GM20431 (cell line): ENCODE measurements at regions not wholly inside any gene's neighbourhood (a gene's known extent, or its start where the extent isn't known, plus 50 kb on each side); places are given as distances from the start of the nearest gene placed in this dataset.
"Not testable (repeated sequence)": the region's sequence is repeated elsewhere in the genome, so short reads cannot be mapped to it uniquely, and the experiment has no call there.

Experiments
- in situ Hi-C: fragments of 300-500 bp; cut with MseI, MboI; formaldehyde crosslinking; loops from one replicate; pipeline ENCODE4 v1.15.0; 2020; ENCODE audit warnings: low sequenced_read_pairs; ENCODE audit not compliant: unreplicated experiment

- in situ Hi-C loops: no loop called here
These were observed 74.0 kb upstream of the PODXL start for GRCh38 chr7:131630427-131630826.

- in situ Hi-C loops: no loop called here
These were observed 72.9 kb upstream of the PODXL start for GRCh38 chr7:131629217-131629882.

- in situ Hi-C loops: no loop called here
These were observed 72.2 kb upstream of the PODXL start for GRCh38 chr7:131628634-131629033.

DNA sequence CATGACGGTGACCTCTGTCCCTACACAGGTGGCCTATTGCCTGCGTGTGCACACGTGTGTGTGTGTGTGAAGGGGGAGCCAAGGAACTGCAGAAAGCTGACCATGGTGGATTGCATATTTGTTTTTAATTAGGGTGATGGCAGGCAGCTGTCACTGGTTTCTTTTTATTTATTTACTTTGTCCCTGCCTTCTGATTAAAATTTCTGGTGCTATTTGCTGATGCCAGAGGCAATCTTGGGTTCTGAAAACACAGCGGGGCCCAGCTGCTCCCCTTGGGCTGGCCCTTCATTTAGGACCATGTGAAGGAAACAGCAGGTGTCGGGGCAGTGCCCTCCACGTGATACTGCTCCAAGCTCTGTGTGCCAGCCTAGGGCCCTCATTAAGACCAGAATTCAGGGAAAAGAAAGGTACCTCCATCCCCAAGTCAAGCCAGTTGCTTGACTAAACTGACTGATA, 71.3 kb upstream of the PODXL start:
- in situ Hi-C loops: no loop called here

DNA sequence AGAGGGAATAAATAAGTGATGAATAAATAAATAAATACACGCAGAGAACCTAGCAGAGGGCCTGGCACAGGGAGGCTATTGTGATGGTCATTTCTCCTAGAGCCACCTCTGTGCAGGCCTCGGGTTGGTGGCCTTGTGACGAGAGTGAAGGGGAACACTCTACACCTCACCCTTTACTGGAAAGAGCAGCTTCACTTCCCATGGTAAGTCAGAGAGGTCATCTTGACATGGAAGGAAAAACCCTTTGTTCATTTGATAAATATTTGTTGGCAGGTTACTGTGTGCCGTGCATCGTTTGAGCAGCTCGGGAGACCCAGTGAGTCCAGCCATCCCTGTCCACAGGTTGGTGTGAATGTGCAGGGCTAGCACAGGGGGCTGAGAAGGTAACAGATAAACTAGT, 70.2 kb upstream of the PODXL start:
- in situ Hi-C loops: no loop called here

DNA sequence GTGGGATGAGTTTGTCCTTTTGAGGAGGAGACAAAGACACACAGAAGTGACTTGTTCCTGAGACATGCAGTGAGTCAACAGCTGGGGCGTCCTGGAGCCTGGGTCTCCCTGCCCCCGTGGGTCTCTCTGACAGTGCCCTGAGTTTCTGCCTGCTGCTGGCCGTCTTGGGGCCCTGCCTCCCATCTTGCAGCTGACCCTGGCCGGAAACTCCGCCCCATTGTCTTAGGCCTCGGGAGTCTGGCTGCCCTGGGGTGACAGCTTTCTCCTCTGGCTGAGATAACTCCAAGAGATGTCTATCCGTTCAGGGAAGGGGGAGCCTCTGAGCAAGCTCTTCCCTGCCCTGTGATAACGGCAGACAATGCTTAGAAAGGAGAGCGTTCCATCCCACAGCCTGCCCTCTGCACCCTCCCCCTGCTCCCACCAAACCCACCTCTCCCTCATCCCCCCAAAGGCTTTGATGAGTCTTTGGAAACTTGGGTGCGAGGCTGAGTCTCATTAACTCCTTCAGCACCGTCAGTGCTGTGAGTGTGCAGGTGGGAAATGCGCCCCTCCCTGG, 69.5 kb upstream of the PODXL start:
- in situ Hi-C loops: no loop called here

DNA sequence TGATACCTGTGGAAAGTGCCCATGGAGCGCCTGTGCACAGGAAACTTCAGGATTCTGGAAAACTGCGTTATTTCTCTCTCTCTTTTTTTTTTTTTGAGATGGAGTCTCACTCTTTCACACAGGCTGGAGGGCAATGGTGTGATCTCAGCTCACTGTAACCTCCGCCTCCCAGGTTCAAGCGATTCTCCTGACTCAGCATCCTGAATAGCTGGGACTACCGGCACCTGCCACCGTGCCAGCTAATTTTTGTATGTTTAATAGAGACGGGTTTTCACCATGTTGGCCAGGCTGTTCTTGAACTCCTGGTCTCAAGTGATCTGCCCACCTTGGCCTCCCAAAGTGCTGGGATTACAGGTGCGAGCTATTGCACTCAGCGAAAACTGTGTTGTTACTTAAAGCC, 68.9 kb upstream of the PODXL start:
- in situ Hi-C loops: not testable (repeated sequence)

DNA sequence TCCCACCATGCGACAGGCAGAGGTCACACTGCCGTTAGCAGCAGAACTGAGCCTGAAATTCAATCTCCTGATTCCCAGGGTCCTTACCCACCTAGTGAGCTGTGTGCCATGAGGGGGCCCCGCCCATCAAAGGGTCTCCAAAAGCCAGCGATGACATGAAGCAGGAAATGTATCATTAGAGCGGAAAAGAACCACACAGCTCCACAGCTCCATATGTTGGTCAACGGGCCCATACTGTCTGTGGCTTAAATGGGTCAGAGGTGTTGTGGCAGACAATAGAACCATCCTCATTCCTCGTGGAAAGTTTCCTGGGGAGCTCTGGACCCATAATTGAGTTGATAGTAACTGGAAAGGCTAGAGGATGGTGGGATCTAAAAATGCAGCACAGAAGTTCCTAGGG, 68.1 kb upstream of the PODXL start:
- in situ Hi-C loops: no loop called here

GRCh38 chr7:131623154-131623553, 66.7 kb upstream of the PODXL start:
- in situ Hi-C loops: no loop called here

DNA sequence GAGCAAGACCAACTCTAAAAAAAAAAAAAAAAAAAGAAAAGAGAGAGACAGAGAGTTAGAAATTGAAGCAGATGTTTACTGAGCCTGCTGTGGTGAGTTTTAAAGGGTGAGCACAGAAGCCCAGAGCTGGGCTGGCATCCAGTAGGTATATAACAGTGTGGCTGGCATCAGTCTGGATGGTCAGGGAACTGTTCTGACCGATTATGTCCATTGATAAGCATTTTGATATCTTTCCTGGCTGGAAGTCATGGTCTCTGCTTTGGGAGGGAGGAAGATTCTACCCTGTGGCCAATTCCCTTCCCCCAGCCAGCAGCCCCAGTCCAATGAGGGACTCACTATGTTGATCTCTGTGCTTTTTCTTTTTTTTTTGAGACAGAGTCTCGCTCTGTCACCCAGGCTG, 65.2 kb upstream of the PODXL start:
- in situ Hi-C loops: no loop called here

GRCh38 chr7:131620673-131621609, 64.5 kb upstream of the PODXL start:
- in situ Hi-C loops: no loop called here

DNA sequence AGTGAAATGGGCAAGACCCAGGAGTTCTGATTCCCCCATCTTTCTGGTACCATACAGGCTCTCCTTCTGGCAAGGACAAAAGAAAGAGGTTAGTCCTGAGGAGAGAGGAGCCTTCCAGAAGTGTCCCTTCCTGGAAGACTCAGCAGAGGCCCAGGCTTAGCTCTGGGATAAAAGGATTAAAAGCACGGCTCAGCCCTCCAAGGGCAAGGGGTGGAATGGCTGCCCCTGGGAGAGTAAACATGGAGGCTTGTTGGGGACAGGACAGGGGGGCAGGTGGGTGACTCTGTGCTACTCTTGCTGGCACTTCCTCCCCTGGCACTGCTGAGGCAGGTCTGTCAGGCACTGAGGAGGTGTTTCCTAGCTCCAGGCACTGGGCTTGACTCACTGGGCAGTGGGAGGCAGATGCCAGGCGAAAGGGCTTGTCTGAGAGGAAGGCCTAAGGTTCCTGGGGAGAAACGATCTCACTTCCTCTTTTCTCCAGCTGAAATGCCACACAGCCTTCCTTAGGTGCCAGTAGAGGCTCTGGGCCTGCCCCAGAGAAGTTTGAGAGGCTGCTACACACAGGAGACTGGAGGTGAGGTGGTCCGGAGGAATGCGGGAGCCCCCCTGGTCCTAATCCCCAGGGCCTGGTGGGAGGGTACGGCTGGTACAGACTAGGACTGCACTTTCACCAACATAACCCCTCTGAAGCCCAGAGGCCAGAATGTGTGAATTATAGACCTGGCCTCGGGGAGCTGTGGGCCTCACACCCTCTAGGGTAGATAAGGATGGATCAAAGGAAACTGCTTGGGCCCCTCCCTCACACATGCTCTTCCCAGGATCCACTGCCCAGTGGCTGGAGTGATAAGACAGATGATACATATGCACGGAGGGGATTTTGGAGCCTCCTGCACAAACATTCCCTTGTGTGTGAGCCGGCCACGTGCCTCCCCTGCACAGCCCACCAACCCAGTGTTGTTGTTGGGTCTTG, 63.2 kb upstream of the PODXL start:
- in situ Hi-C loops: no loop called here

DNA sequence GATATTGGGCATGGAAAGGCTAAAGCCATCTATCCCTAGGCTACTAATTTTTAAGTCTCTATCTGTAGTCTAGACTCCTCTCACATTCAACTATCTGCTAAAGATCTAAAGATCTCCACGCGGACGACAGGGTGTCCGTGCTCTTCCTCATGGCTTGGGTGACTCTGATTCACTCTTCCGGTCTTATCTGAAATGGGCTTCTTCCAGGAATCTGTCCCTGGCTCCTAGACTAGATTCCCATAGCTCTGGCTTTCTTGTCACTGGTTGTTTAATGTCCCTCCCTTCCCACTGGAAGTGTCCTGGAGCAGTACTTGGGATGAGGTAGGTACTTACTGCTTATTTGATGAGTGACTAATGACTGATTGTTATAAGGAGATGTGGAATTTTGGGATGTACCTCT, 62.0 kb upstream of the PODXL start:
- in situ Hi-C loops: no loop called here

DNA sequence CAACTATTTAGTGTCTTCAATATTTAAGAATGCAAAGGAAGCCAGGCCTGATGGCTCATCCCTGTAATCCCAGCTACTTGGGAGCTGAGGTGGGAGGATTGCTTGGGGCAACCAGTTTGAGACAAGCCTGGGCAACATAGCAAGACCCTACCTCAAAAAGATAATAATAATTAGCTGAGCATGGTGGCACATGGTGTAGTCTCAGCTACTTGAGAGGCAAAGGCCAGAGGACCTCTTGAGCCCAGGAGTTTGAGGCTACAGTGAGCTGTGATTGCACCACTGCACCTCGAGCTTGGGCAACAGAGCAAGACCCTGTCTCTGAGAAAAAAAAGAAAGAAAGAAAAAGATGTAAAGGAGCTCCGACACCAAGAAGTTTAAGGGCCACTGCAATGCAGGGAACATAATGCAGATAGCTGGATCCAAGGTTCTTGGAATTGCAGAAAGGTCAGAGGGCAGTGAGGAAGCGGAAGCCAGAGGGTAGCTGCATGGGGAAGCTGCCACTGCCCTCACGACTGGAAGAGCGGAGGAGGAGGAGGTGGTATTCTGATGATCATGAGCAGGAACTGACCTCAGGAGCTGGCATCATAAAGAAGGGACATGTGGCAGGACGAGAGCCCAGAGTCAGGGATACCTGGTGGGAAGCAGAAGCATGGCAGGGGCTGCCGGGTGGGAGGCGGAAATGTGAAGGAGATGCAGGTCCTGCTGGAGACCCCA, 60.2 kb upstream of the PODXL start:
- in situ Hi-C loops: no loop called here

DNA sequence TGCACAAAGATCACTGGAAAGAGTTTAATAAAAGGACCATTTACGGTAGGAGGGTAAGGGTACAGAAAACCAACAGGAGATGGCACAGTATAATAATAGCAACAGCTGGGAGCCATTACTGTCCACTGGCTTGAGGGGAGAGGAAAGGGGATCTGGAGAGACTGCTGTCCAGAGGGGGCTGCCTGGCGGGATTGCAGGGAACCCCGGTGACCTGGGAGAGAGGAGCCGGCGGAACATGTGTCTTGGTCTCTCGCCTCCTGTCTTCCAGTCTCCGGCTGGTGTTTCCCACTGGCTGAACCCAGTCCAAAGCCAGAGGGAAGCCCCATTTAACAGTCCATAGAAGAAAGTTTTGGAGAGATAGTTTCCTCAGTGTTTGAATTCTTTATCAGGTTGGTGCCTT, 57.5 kb upstream of the PODXL start:
- in situ Hi-C loops: no loop called here

- in situ Hi-C loops: no loop called here
These were observed 53.6 kb upstream of the PODXL start for GRCh38 chr7:131610007-131610406.

- in situ Hi-C loops: no loop called here
These were observed 51.7 kb upstream of the PODXL start for GRCh38 chr7:131608116-131608500.

GRCh38 chr7:131607291-131608115, 51.1 kb upstream of the PODXL start:
- in situ Hi-C loops: no loop called here
